Pulmonary artery endothelial cell (primary cell): ENCODE measurements at regions not wholly inside any gene's neighbourhood (a gene's known extent, or its start where the extent isn't known, plus 50 kb on each side); places are given as distances from the start of the nearest gene placed in this dataset.

Experiments
- DNase-seq: peaks from one replicate; pipeline ENCODE4 v3.0.0-alpha.2; 2011; ENCODE audit warnings: low read depth, low spot score

GRCh38 chr12:87169010-87169409, 860.2 kb downstream of the C12orf50 start:
- DNase-seq: no peak

- no peak for DNase-seq
Observed at GRCh38 chr12:87165733-87166375, 863.3 kb downstream of the C12orf50 start.

- no peak for DNase-seq
Observed at GRCh38 chr12:87163122-87163521, 866.1 kb downstream of the C12orf50 start.

- no peak for DNase-seq
Observed at GRCh38 chr12:87160848-87161601, 868.2 kb downstream of the C12orf50 start.

GRCh38 chr12:87157791-87158190, 871.4 kb downstream of the C12orf50 start:
- DNase-seq: no peak

GRCh38 chr12:87155621-87156020, 873.6 kb downstream of the C12orf50 start:
- no peak for DNase-seq

- DNase-seq: no peak
Observed at GRCh38 chr12:87152841-87153528, 876.2 kb downstream of the C12orf50 start.

GRCh38 chr12:87152075-87152474, 877.1 kb downstream of the C12orf50 start:
- no peak for DNase-seq

- DNase-seq: no peak
Observed at GRCh38 chr12:87150969-87151662, 878.1 kb downstream of the C12orf50 start.

GRCh38 chr12:87142342-87142741, 886.2 kb upstream of the MGAT4C start:
- DNase-seq: no peak

- no peak for DNase-seq
Observed at GRCh38 chr12:87141091-87141490, 884.9 kb upstream of the MGAT4C start.

GRCh38 chr12:87140262-87140661, 884.1 kb upstream of the MGAT4C start:
- DNase-seq: no peak

- DNase-seq: no peak
Observed at GRCh38 chr12:87137220-87137619, 881.0 kb upstream of the MGAT4C start.

- DNase-seq: no peak
Observed at GRCh38 chr12:87136330-87136976, 880.3 kb upstream of the MGAT4C start.

- DNase-seq: no peak
Observed at GRCh38 chr12:87127272-87127671, 871.1 kb upstream of the MGAT4C start.

- DNase-seq: no peak
Observed at GRCh38 chr12:87121896-87122295, 865.7 kb upstream of the MGAT4C start.

GRCh38 chr12:87120440-87120839, 864.2 kb upstream of the MGAT4C start:
- DNase-seq: no peak

- DNase-seq: no peak
Observed at GRCh38 chr12:87119713-87120112, 863.5 kb upstream of the MGAT4C start.

GRCh38 chr12:87117526-87117925, 861.3 kb upstream of the MGAT4C start:
- DNase-seq: no peak

- DNase-seq: no peak
Observed at GRCh38 chr12:87116780-87117179, 860.6 kb upstream of the MGAT4C start.

- no peak for DNase-seq
Observed at GRCh38 chr12:87112571-87113345, 856.6 kb upstream of the MGAT4C start.
